ENCODE measurements at regions not wholly inside any gene's neighbourhood (a gene's known extent, or its start where the extent isn't known, plus 50 kb on each side); places are given as distances from the start of the nearest gene placed in this dataset.

- Histone ChIP-seq H3K27me3 (ENCODE audit: control insufficient read depth, insufficient read depth, low read length) (no peaks in the 10 kb centered on the region), H3K4me1 (ENCODE audit: control insufficient read depth, insufficient read depth, low read length) (no peaks in the 10 kb centered on the region), H3K9me3 (ENCODE audit: control insufficient read depth, insufficient read depth, low read depth, low read length) (no peaks in the 10 kb centered on the region), H3K36me3 (ENCODE audit: control insufficient read depth, insufficient read depth, low read length) (no peaks in the 10 kb centered on the region), H3K4me3 (ENCODE audit: low read depth in 2 of 2, low read length in 2 of 2) (no peak overlapping the region), H3K27ac (ENCODE audit: low read length) (no peak overlapping the region)
- in situ Hi-C loops (cut with HindIII; ENCODE audit: low pct_unique_long_range_greater_than_20kb, low sequenced_read_pairs) = no loop called here
- TF ChIP-seq REST (IDR thresholded peaks at IDR 0.05; ENCODE audit: insufficient read depth in 1 of 2, low read depth in 2 of 2, low read length in 1 of 2) (no peak), CTCF (IDR thresholded peaks at IDR 0.05) (no peak), SIN3A (IDR thresholded peaks at IDR 0.05; ENCODE audit: borderline replicate concordance, insufficient read depth, low read depth, low read length) (no peak), POLR2AphosphoS5 (IDR thresholded peaks at IDR 0.05; ENCODE audit: low read depth, low read length) (no peak), TCF7L2 (IDR thresholded peaks at IDR 0.05; ENCODE audit: low read depth, low read length) (no peak)
- intact Hi-C loops (cut with micrococcal nuclease; ENCODE audit: unreplicated experiment) = no loop called here
- DNase-seq (ENCODE audit: low read depth, low spot score) = no peak
- no peak for ATAC-seq
- ChIA-PET POLR2A (no interaction called here), CTCF (no interaction called here)
- BruUV-seq (replicated peaks) = no TSS peak
These were observed 306.9 kb downstream of the KLF5 start for GRCh38 chr13:73365681-73366080.

- ChIA-PET POLR2A (no interaction called here), CTCF (no interaction called here)
- Histone ChIP-seq H3K27ac (ENCODE audit: low read length) (no peak overlapping the region), H3K36me3 (ENCODE audit: control insufficient read depth, insufficient read depth, low read length) (no peaks in the 10 kb centered on the region), H3K4me1 (ENCODE audit: control insufficient read depth, insufficient read depth, low read length) (no peaks in the 10 kb centered on the region), H3K4me3 (ENCODE audit: low read depth in 2 of 2, low read length in 2 of 2) (no peak overlapping the region), H3K9me3 (ENCODE audit: control insufficient read depth, insufficient read depth, low read depth, low read length) (no peaks in the 10 kb centered on the region), H3K27me3 (ENCODE audit: control insufficient read depth, insufficient read depth, low read length) (no peaks in the 10 kb centered on the region)
- intact Hi-C loops (cut with micrococcal nuclease; ENCODE audit: unreplicated experiment) (no loop called here), in situ Hi-C loops (cut with HindIII; ENCODE audit: low pct_unique_long_range_greater_than_20kb, low sequenced_read_pairs) (no loop called here)
- no peak for TF ChIP-seq POLR2AphosphoS5 (IDR thresholded peaks at IDR 0.05; ENCODE audit: low read depth, low read length)
- TF ChIP-seq TCF7L2 (IDR thresholded peaks at IDR 0.05; ENCODE audit: low read depth, low read length) = no peak
- no peak for TF ChIP-seq REST (IDR thresholded peaks at IDR 0.05; ENCODE audit: insufficient read depth in 1 of 2, low read depth in 2 of 2, low read length in 1 of 2)
- TF ChIP-seq CTCF (IDR thresholded peaks at IDR 0.05) = no peak
- no peak for TF ChIP-seq SIN3A (IDR thresholded peaks at IDR 0.05; ENCODE audit: borderline replicate concordance, insufficient read depth, low read depth, low read length)
- BruUV-seq (replicated peaks) = no TSS peak
- DNase-seq (ENCODE audit: low read depth, low spot score) (no peak), ATAC-seq (no peak)
These were observed 306.4 kb downstream of the KLF5 start for GRCh38 chr13:73365252-73365651.
